SH-SY5Y (cell line): ENCODE measurements at regions not wholly inside any gene's neighbourhood (a gene's known extent, or its start where the extent isn't known, plus 50 kb on each side); places are given as distances from the start of the nearest gene placed in this dataset.

Experiments used
- GATA2 ChIP-seq: IDR thresholded peaks from 2 replicates; pipeline ENCODE4 v1.6.1; 2011; ENCODE audit warnings: mild to moderate bottlenecking, low read depth, low read length
- GATA3 ChIP-seq: IDR thresholded peaks from 2 replicates; pipeline ENCODE4 v1.6.1; 2011; ENCODE audit warnings: low read depth, mild to moderate bottlenecking, low read length, moderate library complexity

- no peak for TF ChIP-seq GATA2
- TF ChIP-seq GATA3 = no peak
Observed at GRCh38 chr3:135784557-135784956, 181.0 kb upstream of the PPP2R3A start.
